Thyroid gland (tissue), 4 donors: ENCODE measurements at regions not wholly inside any gene's neighbourhood (a gene's known extent, or its start where the extent isn't known, plus 50 kb on each side); places are given as distances from the start of the nearest gene placed in this dataset.
A peak's percentile ranks its signal among the peaks of the same experiment; 100 is the strongest.

Experiments
- CTCF ChIP-seq, 6 experiments: fragments of 200-600 bp in 3 of 6; fragments of 450-650 bp in 3 of 6; sonication (generic) in 3 of 6; IDR thresholded peaks; one replicate each; pipeline ENCODE4 v1.5.1; 2016 to 2019; ENCODE audit warnings: antibody characterized with exemption in 6 of 6, mild to moderate bottlenecking in 2 of 6, inconsistent platforms in 1 of 6, moderate library complexity in 1 of 6
- POLR2A ChIP-seq, 2 donors: fragments of 450-650 bp; IDR thresholded peaks; one replicate each; pipeline ENCODE4 v1.6.1; 2017; ENCODE audit warnings: antibody characterized with exemption in 2 of 2, mild to moderate bottlenecking in 2 of 2, moderate library complexity in 1 of 2

DNA sequence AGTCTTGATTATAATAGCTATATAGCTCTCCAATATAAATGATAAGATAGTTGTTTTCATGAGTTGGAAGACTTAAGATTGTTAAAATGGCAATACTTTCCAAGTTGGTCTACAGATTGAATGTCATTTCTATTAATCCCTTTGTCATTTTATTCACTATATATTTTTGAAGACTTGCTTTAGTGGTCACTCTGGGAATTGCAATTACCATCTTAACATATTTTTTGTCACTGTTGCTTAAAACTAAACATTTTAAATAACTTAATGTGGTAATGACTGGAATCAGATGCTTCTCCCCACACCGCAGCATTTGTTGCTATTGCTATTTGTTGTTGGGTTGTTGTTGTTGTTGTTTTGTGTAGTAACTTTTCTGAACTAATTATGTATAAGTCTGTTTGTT, 1592.9 kb downstream of the MRPL39 start:
- TF ChIP-seq POLR2A (IDR thresholded peaks at IDR 0.05) (no peak), CTCF (IDR thresholded peaks at IDR 0.05) (peak in 1 of 6 experiments; percentile 10)
